ENCODE measurements at regions not wholly inside any gene's neighbourhood (a gene's known extent, or its start where the extent isn't known, plus 50 kb on each side); places are given as distances from the start of the nearest gene placed in this dataset.

DNA sequence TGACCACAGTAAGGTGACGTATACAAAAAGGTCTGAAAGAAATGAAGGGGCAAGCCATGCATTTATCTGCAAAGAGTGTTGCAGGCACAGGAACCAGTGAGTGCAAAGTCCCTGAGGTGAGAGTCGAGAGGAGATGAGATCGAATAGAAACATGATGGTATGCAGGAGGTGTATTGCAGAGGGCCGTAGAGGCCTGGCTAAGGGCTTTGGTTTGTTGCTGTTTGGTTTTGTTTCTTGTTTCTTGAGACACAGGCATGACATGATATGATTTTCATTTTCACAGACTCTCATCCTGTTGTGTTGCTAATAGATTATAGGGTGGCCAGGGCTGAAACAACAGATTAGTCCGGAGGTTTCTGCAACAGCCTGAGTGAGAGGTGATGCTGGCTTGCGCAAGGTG is 80.4 kb downstream of the HSPH1 start:
- DNase-seq: no peak

DNA sequence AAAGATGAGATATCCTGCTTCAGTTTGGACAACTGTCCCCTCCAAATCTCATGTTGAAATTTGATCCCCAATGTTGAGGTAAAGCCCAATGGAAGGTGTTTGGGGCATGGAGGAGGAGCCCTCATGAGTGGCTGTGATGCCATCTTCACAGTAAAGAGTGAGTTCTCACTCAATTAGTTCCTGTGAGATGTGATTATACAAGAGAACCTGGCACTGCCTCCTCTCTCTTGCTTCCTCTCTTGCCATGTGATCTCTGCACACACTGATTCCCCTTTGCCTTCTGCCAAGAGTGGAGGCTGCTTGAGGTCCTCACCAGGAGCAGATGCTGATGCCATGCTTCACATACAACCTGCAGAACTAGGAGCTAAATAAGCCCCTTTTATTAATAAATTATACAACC is 86.9 kb downstream of the HSPH1 start:
- DNase-seq: no peak

DNA sequence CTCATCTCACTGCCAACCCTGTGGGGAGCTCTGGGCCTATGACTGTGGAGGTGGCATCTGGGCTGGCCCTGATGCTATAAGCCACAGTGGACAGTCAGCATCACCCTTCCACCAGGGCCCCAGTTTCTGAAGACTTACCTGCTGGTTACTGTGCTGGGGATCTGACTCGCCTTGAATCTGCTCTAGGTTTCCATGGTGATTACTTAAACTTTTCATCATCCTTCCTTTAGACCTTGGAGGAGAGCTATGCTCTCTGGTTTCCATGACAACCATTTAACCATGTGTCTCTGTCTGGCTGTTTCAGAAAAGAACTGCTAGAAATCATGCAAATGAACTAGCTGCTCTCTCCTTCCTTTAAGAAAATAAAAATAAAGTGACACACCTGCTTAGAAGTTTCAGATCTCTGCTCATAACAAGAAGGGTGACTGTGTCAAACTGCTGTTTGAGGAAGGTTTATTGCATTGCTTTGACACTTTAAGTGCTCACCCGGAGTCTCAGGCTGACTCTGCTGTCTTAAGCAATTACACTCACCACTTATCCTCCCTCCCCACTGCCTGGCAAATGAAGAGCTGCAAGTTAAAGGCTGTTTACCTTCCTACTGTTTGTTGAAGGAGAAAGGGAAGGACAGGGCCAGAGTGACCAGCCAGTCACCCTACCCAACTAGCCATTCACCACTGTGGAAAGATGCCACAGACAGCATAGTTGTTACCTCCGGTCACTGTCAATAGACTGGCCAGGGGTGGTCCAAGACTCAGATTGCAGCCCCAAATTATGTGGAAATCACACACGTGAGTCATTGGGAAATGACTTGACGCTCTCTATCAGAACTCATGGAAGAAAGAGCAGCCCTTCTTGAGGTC is 87.6 kb downstream of the HSPH1 start:
- peak; percentile 35 for DNase-seq

DNA sequence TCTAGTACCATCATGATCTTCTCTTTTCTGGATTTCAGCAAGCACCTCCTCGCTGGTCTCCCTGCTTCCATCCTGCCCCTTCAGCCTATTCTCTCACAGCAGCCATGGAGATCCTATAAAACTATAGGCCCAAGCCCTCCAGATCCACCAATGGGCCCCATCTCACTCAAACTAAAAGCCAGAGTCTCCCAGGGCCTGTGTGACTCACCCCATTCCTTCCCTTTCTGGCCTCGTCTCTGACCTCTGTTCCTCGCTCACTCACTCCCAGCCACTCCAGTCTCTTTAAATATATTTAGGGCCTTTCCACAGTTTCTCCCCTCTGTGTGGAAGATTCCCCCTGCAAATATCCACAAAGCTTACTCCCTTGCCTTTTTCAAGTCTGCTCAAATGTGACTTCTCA is 89.7 kb downstream of the HSPH1 start:
- no peak for DNase-seq

DNA sequence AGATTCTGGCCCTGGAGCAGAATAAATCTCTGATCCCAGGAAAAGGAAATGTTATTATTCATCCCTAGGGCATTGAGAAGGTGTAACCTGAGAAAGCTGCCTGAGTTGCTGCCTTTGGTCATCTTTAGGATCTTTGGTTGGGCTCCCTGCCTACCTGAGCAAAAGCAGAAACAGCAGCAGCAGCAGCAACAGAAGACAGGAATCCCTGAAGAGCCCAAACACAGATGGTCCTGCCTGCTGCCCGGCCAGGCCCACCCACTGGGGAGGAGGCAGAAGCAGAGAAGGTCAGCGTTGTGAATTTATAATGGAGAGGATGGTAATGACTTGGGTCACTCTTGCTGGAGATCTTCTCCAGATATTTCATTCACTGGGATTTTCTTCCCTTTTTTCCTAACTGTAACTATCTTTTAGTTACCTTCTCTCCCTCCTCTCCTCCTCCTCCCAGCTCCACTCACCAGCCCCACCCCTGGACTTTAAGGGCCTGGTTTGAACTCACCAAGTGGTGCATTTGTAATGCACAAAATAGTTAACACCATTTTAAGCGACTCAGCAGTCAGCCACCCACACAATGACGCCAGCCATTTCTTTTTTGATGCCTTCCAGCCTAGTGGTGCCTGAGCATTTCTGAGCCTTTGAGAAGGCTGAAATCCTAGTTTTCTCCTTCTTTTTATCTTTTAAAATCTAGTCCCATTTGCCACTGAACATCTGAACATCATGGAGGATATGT is 91.7 kb downstream of the HSPH1 start:
- DNase-seq: no peak

DNA sequence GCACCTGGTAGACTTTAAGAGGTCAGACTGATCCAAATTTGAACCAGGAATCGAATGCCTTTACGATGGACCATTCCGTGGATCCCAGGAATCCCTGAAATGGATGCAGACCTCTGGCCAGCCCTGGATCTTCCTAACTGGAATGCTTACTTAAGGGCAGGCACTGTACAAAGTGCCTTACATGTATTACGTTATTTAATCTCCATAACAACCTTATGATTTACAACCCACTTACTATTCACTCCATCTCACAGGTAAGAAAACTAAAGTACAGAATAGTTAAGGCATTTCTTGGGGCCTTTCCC is 93.6 kb downstream of the HSPH1 start:
- no peak for DNase-seq

DNA sequence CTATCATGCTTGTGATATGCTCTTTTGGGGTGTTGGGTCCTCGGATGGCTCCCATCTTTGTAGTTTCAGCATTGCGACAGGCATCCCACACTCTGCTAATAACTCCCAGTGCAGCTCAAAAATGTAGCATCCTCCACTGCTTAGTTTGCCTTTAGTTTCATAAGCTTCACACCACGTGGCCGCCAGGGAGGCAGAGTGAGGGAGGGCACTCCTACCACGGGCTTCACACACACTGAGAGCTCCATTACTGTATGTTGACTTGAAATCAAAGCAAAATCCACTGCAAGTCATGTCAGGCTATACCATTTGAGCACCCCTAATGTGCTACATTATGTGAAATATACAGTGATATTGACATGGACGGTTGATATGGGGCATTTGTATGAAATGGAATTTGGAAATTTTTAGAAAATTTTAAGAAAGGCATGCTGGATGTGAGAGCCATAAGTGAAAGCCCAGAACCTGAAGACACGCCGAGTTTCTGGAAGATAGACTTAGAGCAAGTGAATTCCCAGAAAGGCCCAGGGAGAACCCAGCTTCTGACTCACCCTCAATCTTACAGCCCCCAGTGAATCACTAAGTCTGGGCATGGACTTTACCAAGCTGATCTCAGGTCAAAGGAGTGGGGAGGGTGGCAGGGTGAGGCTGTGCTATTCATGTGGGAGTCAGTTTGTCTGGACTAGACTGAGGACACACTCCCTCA is 94.1 kb downstream of the HSPH1 start:
- DNase-seq: no peak

DNA sequence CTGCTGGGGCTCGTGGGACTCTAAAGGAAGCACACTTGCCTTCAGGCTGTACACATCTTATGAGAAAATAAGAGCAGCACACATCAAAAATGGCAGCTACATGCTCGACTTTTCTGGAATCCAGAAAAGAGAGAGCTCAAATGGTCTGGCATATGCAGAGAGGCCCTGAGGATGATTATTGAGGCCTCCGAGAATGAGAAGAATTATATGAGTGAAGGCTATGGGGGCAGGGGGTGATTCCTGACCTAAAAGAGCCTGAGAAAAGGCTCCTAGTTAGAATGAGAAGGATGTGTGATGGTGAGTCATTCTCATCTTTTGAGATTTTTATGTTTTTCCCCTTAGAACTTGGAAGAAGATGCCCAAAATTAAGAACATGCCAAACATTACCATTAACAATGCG is 97.1 kb downstream of the HSPH1 start:
- DNase-seq: no peak

DNA sequence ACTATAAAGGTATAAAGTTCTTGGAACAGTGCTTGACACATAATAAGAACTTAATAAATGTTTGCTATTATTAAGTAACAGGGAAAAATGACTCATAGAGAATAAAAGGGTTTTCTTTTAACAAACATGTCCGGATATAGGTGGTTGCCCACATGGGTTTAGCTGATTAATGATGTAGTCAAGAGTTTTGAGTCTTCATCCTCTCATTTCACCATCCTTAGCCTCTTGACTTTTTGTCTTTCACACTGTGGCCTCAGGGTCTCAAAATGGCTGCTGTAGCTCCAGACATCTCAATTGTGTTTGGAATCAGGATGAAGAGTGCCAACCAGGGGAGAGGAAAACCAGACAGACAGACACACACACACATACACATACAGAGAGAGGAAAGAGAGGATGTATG is 97.9 kb downstream of the HSPH1 start:
- DNase-seq: no peak

DNA sequence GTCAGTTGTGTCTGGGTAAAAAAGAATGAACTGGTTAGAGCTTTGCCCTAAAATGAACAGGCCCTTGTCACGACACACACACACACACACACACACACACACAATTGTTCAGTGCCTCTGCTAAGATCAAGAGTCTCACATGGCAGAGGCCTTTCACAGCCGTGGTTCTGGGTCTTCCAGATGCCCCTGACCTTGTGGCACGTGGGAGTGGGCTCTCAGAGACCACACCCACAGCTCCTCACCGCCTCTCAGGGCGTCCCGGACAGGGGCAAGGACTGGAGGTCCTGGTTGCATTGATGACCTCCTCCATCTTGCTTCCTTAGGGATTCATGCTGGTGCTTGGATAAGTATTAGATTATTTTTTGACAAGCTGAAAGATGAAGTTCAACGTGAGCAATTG is 101.0 kb downstream of the HSPH1 start:
- DNase-seq: no peak

DNA sequence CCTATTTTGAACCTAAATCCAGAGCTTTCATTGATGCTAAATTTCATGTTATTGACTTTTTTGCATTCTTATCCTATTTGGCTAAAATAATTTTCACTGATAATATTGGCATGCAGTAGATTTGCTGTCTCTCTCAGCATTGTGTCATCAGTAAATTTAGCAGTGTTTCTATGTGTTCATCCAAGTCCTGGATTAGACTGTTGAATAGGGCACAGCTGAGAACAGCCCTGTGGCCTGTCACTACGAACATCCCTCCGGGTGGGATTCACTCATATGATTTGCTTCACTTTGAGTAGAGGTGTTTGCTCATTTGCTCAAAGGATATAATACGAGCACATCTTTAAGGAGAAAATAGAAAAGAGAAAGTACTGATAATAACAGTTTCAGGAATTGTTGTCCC is 101.5 kb downstream of the HSPH1 start:
- no peak for DNase-seq

DNA sequence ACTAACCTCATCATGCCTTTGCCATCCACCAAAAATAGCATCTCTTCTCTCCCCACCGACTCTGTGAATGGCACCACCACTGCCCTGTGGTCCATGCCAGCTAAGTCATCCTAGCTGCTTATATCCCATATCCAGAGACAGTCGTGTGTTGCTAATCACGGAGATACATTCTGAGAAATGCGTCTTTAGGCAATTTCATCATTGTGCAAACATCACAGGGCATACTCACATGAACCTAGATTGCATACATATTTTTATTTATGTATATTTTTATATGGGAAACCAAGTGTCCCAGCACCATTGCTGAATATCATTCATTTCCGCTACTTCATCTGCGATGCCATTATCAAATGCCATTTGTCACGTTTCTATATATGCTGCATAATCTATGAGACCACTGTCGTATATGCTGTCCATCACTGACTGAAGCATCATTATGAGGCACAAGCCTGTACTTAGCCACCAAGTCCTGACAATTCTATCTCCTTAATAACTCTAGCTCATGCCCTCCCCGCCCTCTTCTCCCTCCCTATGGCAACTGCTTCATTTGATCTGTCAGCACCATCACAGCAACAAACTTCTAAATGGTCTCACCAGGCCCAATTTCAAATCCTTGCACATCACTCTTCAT is 104.2 kb downstream of the HSPH1 start:
- no peak for DNase-seq

DNA sequence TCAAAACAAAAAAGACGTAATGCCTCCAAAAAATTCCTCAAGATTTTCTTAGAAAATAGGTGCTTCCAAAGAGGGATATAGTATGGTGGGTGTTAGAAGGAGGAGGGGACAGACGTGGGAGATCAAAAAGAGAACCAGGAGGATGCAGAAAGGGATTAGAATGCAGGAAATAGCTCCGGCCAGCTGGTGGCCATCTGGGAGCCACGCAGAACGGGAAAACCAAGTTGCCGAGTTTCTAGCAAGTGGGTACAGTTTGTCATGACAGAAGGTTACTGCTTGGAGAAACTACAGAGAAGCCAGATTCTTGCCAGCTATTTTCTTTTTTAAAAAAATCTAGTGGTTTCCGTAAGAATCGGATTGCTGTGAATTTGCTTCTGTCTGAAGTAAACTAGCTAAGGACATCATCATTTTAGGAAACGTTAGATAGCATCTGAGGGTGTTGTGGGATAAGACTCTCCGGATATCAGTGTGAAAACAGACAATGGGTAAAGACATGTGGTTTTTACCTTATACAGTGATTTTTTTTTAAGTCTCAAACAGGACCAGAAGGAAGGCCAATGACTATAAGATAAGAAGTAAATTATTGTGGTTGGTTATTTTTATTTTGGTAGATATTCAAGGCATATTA is 104.9 kb downstream of the HSPH1 start:
- DNase-seq: peak; percentile 32

DNA sequence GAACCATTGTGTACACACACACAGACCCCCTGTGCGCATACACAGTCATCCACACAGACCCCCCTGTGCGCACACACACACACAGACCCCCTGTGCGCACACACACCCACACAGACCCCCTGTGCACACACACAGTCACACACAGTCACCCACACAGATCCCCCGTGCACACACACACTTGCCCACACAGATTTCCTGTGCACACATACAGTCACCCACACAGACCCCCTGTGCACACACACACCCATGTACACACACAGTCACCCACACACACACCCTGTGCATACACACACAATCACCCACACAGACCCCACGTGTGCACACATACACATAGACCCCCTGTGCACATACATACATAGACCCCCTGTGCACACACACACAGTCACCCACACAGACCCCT is 106.1 kb downstream of the HSPH1 start:
- no peak for DNase-seq

DNA sequence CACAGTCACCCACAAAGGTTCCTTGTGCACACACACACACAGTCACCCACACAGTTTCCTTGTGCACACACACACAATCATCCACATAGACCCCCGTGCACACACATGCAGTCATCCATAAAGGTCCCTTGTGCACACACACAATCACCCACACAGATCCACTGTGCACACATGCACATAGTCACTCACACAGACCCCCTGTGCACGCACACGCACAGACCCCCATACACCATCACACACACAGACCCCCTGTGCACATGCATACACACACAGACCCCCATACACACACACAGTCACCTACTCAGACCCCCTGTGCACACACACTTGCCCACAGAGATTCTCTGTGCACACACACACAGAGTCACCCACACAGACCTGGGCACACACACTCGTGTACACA is 107.1 kb downstream of the HSPH1 start:
- DNase-seq: no peak

DNA sequence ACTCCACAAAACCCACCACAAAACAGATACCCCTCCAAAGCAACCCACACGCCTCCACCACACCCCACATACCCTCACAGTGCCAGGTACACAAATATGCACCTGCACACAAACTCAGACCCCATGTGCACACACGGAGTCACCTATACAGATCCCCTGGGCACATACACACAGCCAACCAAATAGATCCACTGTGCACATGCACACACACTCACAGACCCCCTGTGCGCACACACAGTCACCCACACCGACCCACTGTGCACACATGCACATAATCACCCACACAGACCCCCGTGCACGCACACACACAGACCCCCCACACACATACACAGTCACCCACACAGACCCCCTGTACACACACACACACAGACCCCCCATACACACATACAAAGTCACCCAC is 107.8 kb downstream of the HSPH1 start:
- DNase-seq: no peak

DNA sequence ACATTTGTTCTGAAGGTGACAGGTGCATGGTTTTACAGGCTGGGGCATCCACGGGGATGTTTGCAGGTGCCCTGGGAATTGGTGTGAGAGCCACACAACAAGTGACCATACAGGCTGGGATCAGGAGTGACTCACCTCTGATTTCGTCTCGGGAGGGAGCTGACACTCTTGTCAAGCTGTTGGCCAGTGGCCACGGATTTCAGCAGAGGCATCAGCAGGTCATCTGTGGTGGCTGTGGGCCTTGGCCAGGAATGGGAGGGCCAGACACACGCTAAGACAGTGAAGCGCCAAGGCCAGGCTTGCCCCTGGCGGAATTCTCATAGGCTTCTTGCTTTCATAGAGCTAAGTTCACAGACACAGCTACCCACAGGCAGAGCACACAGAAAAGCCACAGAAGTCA is 108.6 kb downstream of the HSPH1 start:
- no peak for DNase-seq

DNA sequence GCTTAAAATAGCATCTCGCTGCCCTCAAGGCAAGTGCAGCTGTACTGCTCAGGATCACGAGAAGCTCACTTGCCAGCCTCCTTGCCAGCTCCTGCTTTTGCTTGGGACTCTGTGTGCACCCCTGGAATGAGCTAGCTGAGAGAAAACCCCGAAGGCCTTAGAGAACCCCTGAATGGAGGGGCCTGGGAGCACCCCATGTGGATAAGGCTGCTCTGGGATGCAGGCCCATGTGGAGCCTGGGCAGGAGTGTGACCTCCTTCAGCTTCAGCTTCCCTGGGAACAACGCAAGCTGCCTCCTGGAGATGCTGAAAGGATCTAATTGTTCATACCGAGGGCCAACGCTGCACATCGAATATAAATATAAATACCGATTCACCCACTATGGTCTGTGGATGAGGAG is 109.2 kb downstream of the HSPH1 start:
- no peak for DNase-seq

DNA sequence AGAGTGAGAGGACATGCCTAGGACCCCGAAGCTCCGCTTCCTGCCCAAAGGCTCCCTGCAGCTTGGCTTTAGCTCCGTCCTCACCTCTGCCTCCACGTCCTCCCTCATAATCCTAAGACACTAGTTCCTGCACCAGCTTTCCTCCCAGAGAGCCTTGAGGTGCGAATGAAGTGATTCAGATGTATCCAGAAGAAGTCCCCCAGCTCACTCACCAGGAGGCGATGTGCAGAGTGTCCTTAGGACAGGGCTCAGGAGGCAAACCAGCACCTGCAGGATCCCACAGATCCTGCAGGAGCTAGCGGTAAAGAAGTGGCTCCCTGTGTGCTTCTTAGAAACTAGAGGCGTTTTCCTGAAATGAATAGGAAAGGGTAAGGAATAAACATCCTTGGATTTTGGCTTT is 109.7 kb downstream of the HSPH1 start:
- no peak for DNase-seq

DNA sequence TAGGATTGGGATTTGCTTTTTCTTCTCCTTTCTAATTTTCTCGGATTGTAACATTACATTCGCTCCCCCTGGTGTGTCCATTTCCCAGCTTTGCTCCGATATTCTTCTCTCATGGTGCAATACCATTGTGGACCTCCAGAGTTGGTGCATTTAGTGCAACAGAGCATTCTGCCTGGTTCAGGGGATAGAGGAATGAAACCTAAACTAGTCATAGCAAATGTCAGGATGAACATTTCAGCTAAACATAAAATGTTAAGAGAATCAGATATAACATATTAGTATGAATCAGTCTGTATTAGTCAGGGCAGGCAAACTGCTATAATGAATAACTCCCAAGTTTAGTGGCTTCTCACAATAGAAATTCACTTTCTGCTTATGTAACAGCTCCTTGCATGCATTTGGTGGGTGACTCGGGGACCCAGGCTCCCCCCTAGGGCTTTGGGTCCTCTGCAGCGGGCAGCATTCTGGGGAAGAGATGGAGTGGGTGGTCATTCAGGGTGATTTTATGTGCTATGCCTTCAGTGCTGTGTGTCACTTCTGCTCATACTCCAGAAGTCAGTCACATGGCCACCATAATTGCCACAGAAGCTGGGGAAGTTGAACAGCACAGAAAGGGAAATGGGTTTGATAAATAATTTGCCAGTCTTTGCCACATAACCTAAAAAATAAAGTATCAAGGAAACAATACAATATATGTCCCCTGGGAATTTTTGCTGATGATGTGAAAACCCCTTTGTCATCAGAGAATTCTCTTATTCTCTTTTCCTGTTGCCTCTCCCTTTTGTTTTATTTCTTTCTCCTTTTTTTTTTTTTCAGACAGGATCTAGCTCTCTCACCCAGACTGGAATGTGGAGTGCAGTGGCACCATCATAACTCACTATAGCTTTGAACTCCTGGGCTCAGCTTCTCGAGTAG is 111.0 kb downstream of the HSPH1 start:
- no peak for DNase-seq

DNA sequence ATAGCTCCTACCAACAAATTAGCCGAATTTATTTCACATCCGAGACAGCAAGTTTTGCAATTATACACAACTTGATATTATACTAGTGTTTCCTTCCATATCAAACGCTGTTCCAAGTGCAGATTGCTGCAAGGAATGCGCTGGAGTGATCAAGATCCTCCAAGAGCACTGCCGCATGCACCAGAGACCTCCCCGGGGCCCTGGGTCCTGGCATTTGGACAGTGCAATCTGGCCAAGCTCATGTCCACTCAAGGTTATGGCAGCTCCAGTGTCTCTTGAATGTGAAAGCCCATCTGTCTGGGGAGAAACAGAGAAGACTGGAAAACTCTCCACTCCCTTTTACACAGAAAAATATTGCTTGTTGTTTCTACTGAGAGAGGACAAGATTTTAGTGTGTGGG is 111.9 kb downstream of the HSPH1 start:
- no peak for DNase-seq

DNA sequence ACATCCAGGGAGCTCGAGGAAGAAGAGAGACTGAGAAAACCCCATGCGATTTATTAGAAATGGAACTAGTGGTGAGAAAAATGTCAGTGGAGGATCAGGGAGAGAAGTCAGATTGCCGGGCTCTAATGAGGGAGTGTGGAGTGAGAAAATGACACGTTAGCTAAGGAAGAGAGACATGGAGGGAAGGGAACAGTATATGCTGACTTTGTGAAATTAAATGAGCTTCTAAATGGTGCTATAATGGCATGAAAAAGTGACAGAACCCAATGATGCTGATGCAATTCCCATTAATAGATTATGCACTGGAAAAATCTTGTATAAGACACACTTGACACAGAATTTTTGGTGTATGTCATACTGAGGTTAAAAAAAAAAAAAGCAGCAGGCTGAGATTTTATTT is 112.6 kb downstream of the HSPH1 start:
- DNase-seq: no peak

Data from tongue (tissue), 1 donor.